WTC11 (cell line): ENCODE measurements at regions not wholly inside any gene's neighbourhood (a gene's known extent, or its start where the extent isn't known, plus 50 kb on each side); places are given as distances from the start of the nearest gene placed in this dataset.

Experiments used
- ATAC-seq: fragments of 200-7000 bp; cut with Tn5 transposase; 2 replicates; pipeline ENCODE4 v1.10.0; 2021; ENCODE audit warnings: mild to moderate bottlenecking, moderate library complexity
- CTCF ChIA-PET: fragments of 300-600 bp; sonication (Branson Sonifier 250); formaldehyde crosslinking; loops from one replicate; lab custom pipeline; 2021; ENCODE audit warnings: antibody characterized with exemption; lab: Charles Lee
- POLR2A ChIA-PET: fragments of 350-600 bp; sonication (Branson Sonifier 250); formaldehyde crosslinking; loops from one replicate; lab custom pipeline; 2021; ENCODE audit warnings: antibody characterized with exemption; lab: Charles Lee
- DNase-seq: peaks from one replicate; pipeline ENCODE4 v3.0.0; 2021; ENCODE audit warnings: low spot score
- H3K27ac Mint-ChIP-seq: 2 replicates; pipeline ENCODE4 v1.8.0; 2021; ENCODE audit warnings: mixed read lengths
- H3K27me3 Mint-ChIP-seq: 2 replicates; pipeline ENCODE4 v1.8.0; 2021; ENCODE audit warnings: low read depth, mild to moderate bottlenecking, moderate library complexity, mixed read lengths
- H3K36me3 Mint-ChIP-seq: 2 replicates; pipeline ENCODE4 v1.8.0; 2021; ENCODE audit warnings: mixed read lengths
- H3K4me1 Mint-ChIP-seq: 2 replicates; pipeline ENCODE4 v1.8.0; 2022; ENCODE audit warnings: mixed read lengths
- H3K4me3 Mint-ChIP-seq: 2 replicates; pipeline ENCODE4 v1.8.0; 2021; ENCODE audit warnings: mild to moderate bottlenecking, moderate library complexity, mixed read lengths
- H3K9me3 Mint-ChIP-seq: 2 replicates; pipeline ENCODE4 v1.8.0; 2021; ENCODE audit warnings: mixed read lengths
- ELF4 ChIP-seq: sonication (generic); formaldehyde crosslinking; IDR thresholded peaks from 2 replicates; pipeline ENCODE4 v1.8.1; 2022; ENCODE audit warnings: low read depth, mild to moderate bottlenecking, moderate library complexity, missing genetic modification reagents
- NFYB ChIP-seq: sonication (generic); formaldehyde crosslinking; conservative IDR thresholded peaks from 2 replicates; pipeline ENCODE4 v1.8.0; 2022; ENCODE audit warnings: low read depth, missing genetic modification reagents
- NR3C1 ChIP-seq: sonication (generic); formaldehyde crosslinking; conservative IDR thresholded peaks from 2 replicates; pipeline ENCODE4 v1.8.1; 2023; ENCODE audit warnings: low read depth, mild to moderate bottlenecking, missing genetic modification reagents
- PRRX2 ChIP-seq: fragments of 250-450 bp; sonication (Bioruptor Pico); IDR thresholded peaks from 2 replicates; pipeline ENCODE4 v1.8.0; 2021; ENCODE audit warnings: mild to moderate bottlenecking
- SP1 ChIP-seq: sonication (generic); formaldehyde crosslinking; conservative IDR thresholded peaks from 2 replicates; pipeline ENCODE4 v1.8.1; 2022; ENCODE audit warnings: missing genetic modification reagents
- TF ChIP-seq, protein P1 (sequence below): fragments of 250-450 bp; sonication (Bioruptor Pico); conservative IDR thresholded peaks from 2 replicates; pipeline ENCODE4 v1.9.0; 2021; ENCODE audit warnings: mild to moderate bottlenecking
- TF ChIP-seq, protein P2 (sequence below): sonication (generic); formaldehyde crosslinking; IDR thresholded peaks from 2 replicates; pipeline ENCODE4 v1.8.1; 2022; ENCODE audit warnings: low read depth, mild to moderate bottlenecking, moderate library complexity, missing genetic modification reagents, borderline replicate concordance
- TF ChIP-seq, protein P3 (sequence below): sonication (generic); formaldehyde crosslinking; IDR thresholded peaks from 2 replicates; pipeline ENCODE4 v1.8.1; 2023; ENCODE audit warnings: mild to moderate bottlenecking, missing genetic modification reagents
- TF ChIP-seq, protein P4 (sequence below): sonication (generic); formaldehyde crosslinking; IDR thresholded peaks from 2 replicates; pipeline ENCODE4 v1.8.1; 2023; ENCODE audit warnings: mild to moderate bottlenecking, missing genetic modification reagents, borderline replicate concordance
- TF ChIP-seq, protein P5 (sequence below): sonication (generic); formaldehyde crosslinking; conservative IDR thresholded peaks from 2 replicates; pipeline ENCODE4 v1.8.1; 2023; ENCODE audit warnings: mild to moderate bottlenecking, low read depth, missing genetic modification reagents, moderate library complexity

DNA sequence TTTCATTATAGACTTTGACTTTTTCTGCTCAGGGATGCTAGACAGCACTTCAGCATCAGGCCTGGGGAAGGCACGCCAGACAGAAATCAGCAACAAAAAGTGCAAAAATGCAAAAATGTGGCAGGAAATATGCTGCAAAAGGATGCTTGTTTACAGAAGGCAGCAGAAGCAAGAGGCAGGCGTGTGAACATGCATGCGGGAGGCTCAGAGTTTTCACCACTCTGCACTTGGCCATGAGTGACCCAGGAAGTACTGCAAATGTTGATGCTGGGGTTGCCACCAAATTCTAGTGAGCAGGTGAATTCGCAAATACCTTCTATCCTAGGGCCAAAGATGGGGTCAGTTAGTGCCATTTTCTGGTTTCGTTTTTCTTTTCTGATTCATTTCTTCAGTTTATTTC, 55.5 kb upstream of the ALKAL2 start:
- ChIA-PET POLR2A (no interaction called here), CTCF (interaction anchor here (1.4 to 3.5 kb wide), 2 partner anchors 11 to 53 kb away, joined by 4 to 13 read pairs; no protein-coding TSS in a partner anchor)
- Mint-ChIP-seq H3K27me3 (peaks cover 11% of the 10 kb centered on the region), H3K4me1 (peaks cover 9% of the 10 kb centered on the region), H3K4me3 (no peak overlapping the region), H3K9me3 (peaks cover 15% of the 10 kb centered on the region), H3K36me3 (peaks cover 12% of the 10 kb centered on the region)
- no peak for DNase-seq
- ATAC-seq: no peak
- TF ChIP-seq SP1 (CRISPR knock-in tag): no peak
- no peak for TF ChIP-seq NR3C1 (CRISPR knock-in tag)
- TF ChIP-seq, protein P1, sequence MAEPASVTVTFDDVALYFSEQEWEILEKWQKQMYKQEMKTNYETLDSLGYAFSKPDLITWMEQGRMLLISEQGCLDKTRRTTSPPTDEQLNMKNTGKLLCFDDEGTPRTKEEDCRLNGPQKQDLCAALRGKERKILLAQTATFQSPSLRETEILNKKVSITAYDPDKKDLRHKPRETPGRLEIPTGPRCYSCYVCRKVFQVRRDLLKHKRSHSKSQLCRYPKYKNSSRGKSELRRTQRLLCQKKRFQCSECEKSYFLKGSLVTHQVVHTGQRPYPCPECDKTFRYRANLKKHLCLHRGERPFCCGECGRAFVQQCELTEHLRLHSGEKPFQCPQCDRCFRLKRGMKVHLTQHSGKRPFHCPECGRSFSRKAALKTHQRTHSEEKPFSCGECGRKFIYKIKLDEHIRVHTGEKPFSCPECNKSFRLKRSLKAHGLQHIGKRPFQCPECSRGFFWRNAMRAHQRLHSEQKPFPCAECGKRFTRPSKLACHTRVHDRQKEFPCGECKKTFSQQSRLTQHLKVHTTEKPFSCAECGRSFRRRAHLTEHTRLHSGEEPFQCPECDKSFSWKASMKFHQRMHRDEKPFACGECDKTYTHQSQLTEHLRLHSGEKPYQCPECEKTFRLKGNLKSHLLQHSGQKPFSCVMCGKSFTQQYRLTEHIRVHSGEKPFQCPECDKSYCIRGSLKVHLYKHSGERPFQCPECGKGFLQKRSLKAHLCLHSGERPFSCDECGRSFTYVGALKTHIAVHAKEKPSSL (CRISPR knock-in tag): no peak
- TF ChIP-seq, protein P2, sequence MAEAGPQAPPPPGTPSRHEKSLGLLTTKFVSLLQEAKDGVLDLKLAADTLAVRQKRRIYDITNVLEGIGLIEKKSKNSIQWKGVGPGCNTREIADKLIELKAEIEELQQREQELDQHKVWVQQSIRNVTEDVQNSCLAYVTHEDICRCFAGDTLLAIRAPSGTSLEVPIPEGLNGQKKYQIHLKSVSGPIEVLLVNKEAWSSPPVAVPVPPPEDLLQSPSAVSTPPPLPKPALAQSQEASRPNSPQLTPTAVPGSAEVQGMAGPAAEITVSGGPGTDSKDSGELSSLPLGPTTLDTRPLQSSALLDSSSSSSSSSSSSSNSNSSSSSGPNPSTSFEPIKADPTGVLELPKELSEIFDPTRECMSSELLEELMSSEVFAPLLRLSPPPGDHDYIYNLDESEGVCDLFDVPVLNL: no peak
- TF ChIP-seq PRRX2: no peak
- TF ChIP-seq, protein P3, sequence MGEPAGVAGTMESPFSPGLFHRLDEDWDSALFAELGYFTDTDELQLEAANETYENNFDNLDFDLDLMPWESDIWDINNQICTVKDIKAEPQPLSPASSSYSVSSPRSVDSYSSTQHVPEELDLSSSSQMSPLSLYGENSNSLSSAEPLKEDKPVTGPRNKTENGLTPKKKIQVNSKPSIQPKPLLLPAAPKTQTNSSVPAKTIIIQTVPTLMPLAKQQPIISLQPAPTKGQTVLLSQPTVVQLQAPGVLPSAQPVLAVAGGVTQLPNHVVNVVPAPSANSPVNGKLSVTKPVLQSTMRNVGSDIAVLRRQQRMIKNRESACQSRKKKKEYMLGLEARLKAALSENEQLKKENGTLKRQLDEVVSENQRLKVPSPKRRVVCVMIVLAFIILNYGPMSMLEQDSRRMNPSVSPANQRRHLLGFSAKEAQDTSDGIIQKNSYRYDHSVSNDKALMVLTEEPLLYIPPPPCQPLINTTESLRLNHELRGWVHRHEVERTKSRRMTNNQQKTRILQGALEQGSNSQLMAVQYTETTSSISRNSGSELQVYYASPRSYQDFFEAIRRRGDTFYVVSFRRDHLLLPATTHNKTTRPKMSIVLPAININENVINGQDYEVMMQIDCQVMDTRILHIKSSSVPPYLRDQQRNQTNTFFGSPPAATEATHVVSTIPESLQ: no peak
- TF ChIP-seq ELF4 (CRISPR knock-in tag): no peak
- TF ChIP-seq NFYB: no peak
- TF ChIP-seq, protein P4, sequence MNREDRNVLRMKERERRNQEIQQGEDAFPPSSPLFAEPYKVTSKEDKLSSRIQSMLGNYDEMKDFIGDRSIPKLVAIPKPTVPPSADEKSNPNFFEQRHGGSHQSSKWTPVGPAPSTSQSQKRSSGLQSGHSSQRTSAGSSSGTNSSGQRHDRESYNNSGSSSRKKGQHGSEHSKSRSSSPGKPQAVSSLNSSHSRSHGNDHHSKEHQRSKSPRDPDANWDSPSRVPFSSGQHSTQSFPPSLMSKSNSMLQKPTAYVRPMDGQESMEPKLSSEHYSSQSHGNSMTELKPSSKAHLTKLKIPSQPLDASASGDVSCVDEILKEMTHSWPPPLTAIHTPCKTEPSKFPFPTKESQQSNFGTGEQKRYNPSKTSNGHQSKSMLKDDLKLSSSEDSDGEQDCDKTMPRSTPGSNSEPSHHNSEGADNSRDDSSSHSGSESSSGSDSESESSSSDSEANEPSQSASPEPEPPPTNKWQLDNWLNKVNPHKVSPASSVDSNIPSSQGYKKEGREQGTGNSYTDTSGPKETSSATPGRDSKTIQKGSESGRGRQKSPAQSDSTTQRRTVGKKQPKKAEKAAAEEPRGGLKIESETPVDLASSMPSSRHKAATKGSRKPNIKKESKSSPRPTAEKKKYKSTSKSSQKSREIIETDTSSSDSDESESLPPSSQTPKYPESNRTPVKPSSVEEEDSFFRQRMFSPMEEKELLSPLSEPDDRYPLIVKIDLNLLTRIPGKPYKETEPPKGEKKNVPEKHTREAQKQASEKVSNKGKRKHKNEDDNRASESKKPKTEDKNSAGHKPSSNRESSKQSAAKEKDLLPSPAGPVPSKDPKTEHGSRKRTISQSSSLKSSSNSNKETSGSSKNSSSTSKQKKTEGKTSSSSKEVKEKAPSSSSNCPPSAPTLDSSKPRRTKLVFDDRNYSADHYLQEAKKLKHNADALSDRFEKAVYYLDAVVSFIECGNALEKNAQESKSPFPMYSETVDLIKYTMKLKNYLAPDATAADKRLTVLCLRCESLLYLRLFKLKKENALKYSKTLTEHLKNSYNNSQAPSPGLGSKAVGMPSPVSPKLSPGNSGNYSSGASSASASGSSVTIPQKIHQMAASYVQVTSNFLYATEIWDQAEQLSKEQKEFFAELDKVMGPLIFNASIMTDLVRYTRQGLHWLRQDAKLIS: no peak
- TF ChIP-seq, all 79 proteins: peak for 0
- H3K27ac Mint-ChIP-seq: no peak overlapping the region

DNA sequence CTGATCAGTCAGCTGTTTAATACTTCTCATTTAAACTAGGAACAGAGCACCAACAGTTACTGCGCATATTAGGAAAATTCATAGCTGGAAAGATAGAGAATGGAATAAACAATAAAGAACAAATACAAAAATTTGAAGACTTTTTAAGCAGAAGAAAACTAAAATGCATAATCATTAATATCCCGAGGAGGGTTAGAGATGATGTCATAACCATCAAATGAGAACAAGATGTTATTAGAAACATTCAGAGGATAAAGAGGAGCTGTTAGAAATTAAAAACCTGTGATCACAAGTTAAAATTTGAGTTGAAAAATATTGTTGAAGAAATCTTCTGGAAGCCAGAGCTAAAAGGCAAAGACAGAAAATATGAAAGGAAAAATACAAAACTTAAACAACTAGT, 54.0 kb upstream of the ALKAL2 start:
- H3K9me3 Mint-ChIP-seq: peaks cover 30% of the 10 kb centered on the region
- TF ChIP-seq, protein P5, sequence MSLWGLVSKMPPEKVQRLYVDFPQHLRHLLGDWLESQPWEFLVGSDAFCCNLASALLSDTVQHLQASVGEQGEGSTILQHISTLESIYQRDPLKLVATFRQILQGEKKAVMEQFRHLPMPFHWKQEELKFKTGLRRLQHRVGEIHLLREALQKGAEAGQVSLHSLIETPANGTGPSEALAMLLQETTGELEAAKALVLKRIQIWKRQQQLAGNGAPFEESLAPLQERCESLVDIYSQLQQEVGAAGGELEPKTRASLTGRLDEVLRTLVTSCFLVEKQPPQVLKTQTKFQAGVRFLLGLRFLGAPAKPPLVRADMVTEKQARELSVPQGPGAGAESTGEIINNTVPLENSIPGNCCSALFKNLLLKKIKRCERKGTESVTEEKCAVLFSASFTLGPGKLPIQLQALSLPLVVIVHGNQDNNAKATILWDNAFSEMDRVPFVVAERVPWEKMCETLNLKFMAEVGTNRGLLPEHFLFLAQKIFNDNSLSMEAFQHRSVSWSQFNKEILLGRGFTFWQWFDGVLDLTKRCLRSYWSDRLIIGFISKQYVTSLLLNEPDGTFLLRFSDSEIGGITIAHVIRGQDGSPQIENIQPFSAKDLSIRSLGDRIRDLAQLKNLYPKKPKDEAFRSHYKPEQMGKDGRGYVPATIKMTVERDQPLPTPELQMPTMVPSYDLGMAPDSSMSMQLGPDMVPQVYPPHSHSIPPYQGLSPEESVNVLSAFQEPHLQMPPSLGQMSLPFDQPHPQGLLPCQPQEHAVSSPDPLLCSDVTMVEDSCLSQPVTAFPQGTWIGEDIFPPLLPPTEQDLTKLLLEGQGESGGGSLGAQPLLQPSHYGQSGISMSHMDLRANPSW (CRISPR knock-in tag): no peak
- TF ChIP-seq PRRX2 (no peak), NR3C1 (CRISPR knock-in tag) (no peak)
- CTCF ChIA-PET: interaction anchor here (1.4 to 3.5 kb wide), 2 partner anchors 10 to 52 kb away, joined by 4 to 13 read pairs; no protein-coding TSS in a partner anchor
- POLR2A ChIA-PET: interaction anchor here (0.6 kb wide), 1 partner anchor 40 kb away, joined by 3 read pairs; no protein-coding TSS in a partner anchor
- DNase-seq (no peak), ATAC-seq (no peak)
- no peak overlapping the region for H3K27ac Mint-ChIP-seq
- H3K36me3 Mint-ChIP-seq: peaks cover 26% of the 10 kb centered on the region
- peaks cover 18% of the 10 kb centered on the region for H3K27me3 Mint-ChIP-seq
- H3K4me3 Mint-ChIP-seq: no peak overlapping the region
- peaks cover 9% of the 10 kb centered on the region for H3K4me1 Mint-ChIP-seq
